Left lung (tissue), 4 donors: ENCODE measurements at regions not wholly inside any gene's neighbourhood (a gene's known extent, or its start where the extent isn't known, plus 50 kb on each side); places are given as distances from the start of the nearest gene placed in this dataset.

Experiments
- ATAC-seq: fragments of 200-7000 bp; cut with Tn5 transposase; one replicate; pipeline ENCODE4 v1.9.1; 2020; ENCODE audit warnings: moderate library complexity
- DNase-seq, 4 donors: peaks; one replicate each; pipeline ENCODE4 v3.0.0-alpha.2; 2013 to 2020
- H3K27ac ChIP-seq, 2 donors: fragments of 200-600 bp; sonication (generic) in 1 of 2; one replicate each; pipeline versions ENCODE4 v1.5.0 to v1.8.0; 2020 to 2021
- H3K27me3 ChIP-seq, 2 donors: fragments of 200-600 bp; sonication (generic) in 1 of 2; one replicate each; pipeline versions ENCODE4 v1.5.0 to v1.8.0; 2020 to 2021
- H3K36me3 ChIP-seq, 2 donors: fragments of 200-600 bp; sonication (generic) in 1 of 2; one replicate each; pipeline versions ENCODE4 v1.5.0 to v1.8.0; 2020 to 2021
- H3K4me1 ChIP-seq, 2 donors: fragments of 200-600 bp; one replicate each; pipeline ENCODE4 v1.8.0; 2021
- H3K4me3 ChIP-seq, 2 donors: fragments of 200-600 bp; sonication (generic) in 1 of 2; one replicate each; pipeline versions ENCODE4 v1.5.0 to v1.8.0; 2020 to 2021; ENCODE audit warnings: mild to moderate bottlenecking in 1 of 2
- H3K9me3 ChIP-seq, 2 donors: fragments of 200-600 bp; sonication (generic) in 1 of 2; one replicate each; pipeline versions ENCODE4 v1.5.0 to v1.8.0; 2020 to 2021
- CTCF ChIP-seq, 2 donors: fragments of 200-600 bp; sonication (generic) in 1 of 2; IDR thresholded peaks; one replicate each; pipeline versions ENCODE4 v1.5.0 to v1.8.0; 2021; ENCODE audit warnings: antibody characterized with exemption in 2 of 2
- intact Hi-C, 2 donors: fragments of 100-400 bp; cut with DNase I; formaldehyde crosslinking; loops; one replicate each; pipeline versions ENCODE4 v1.11.2 to v1.14.2; 2022
- donor health status: DM: no; HTN: yes; CAD: no.
- donor health status: DM: no; HTN: no; CAD: no.

DNA sequence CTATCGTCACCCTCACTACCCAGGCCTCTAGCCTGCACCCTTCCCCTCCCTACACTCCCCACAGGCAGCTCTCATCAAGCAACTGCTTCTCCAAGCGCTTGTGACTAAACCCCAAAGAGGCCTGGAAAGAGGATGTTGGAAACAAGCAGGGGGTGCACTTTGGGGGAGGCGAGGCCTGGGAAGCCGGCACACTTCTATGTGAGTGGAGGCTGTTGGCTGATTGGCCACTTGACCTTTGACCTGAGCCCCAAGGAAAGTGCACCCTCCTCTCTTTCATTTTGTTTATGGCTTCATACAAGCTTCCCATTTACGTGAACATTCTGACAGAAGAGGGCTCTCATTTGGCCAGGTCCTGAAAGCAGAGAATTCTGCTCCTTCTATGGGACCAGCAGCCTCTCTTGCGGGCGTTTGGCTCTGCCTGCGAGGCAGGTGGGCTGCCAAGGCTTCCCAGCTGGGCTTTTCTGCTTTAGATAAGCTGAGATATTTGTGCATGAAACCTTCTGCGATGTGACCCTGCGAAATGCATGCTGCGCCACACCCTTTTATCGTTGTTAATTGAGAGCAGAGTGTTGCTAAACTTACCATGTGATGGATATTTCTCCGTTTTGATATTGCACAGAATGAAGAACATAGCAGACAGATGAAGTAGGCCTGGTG, 134.8 kb upstream of the NCK2 start:
- H3K4me3 ChIP-seq = no peak overlapping the region
- H3K27me3 ChIP-seq = no peaks in the 10 kb centered on the region
- intact Hi-C loops = no loop called here
- no peak overlapping the region for H3K27ac ChIP-seq
- H3K9me3 ChIP-seq = no peaks in the 10 kb centered on the region
- DNase-seq (no peak), ATAC-seq (no peak)
- H3K4me1 ChIP-seq = no peaks in the 10 kb centered on the region
- H3K36me3 ChIP-seq = no peaks in the 10 kb centered on the region
- no peak for TF ChIP-seq CTCF (IDR thresholded peaks at IDR 0.05)

GRCh38 chr2:105607920-105608504, 136.7 kb upstream of the NCK2 start:
- Histone ChIP-seq H3K9me3 (no peaks in the 10 kb centered on the region), H3K27ac (no peak overlapping the region), H3K4me3 (no peak overlapping the region), H3K27me3 (no peaks in the 10 kb centered on the region), H3K36me3 (no peaks in the 10 kb centered on the region), H3K4me1 (no peaks in the 10 kb centered on the region)
- no peak for TF ChIP-seq CTCF (IDR thresholded peaks at IDR 0.05)
- ATAC-seq (no peak), DNase-seq (no peak)
- intact Hi-C loops = no loop called here

GRCh38 chr2:105606081-105606480, 138.6 kb upstream of the NCK2 start:
- Histone ChIP-seq H3K36me3 (no peaks in the 10 kb centered on the region), H3K4me1 (no peaks in the 10 kb centered on the region), H3K27me3 (no peaks in the 10 kb centered on the region), H3K9me3 (no peaks in the 10 kb centered on the region), H3K4me3 (no peak overlapping the region), H3K27ac (no peak overlapping the region)
- no peak for ATAC-seq
- no peak for TF ChIP-seq CTCF (IDR thresholded peaks at IDR 0.05)
- no peak for DNase-seq
- intact Hi-C loops = no loop called here

GRCh38 chr2:105604938-105605337, 139.8 kb upstream of the NCK2 start:
- Histone ChIP-seq H3K4me1 (no peaks in the 10 kb centered on the region), H3K9me3 (no peaks in the 10 kb centered on the region), H3K4me3 (no peak overlapping the region), H3K27ac (no peak overlapping the region), H3K36me3 (no peaks in the 10 kb centered on the region), H3K27me3 (no peaks in the 10 kb centered on the region)
- DNase-seq = no peak
- TF ChIP-seq CTCF (IDR thresholded peaks at IDR 0.05) = no peak
- intact Hi-C loops = no loop called here
- ATAC-seq = no peak

GRCh38 chr2:105600949-105601794, 143.5 kb upstream of the NCK2 start:
- H3K36me3 ChIP-seq = no peaks in the 10 kb centered on the region
- no peak for TF ChIP-seq CTCF (IDR thresholded peaks at IDR 0.05)
- no peak for DNase-seq
- intact Hi-C loops = no loop called here
- H3K27me3 ChIP-seq = no peaks in the 10 kb centered on the region
- no peaks in the 10 kb centered on the region for H3K4me1 ChIP-seq
- no peak overlapping the region for H3K4me3 ChIP-seq
- H3K27ac ChIP-seq = no peak overlapping the region
- no peaks in the 10 kb centered on the region for H3K9me3 ChIP-seq
- no peak for ATAC-seq
